ENCODE measurements at regions not wholly inside any gene's neighbourhood (a gene's known extent, or its start where the extent isn't known, plus 50 kb on each side); places are given as distances from the start of the nearest gene placed in this dataset.

- H3K4me3 ChIP-seq (ENCODE audit: low read length): no peak overlapping the region
- H3K4me1 ChIP-seq (ENCODE audit: control insufficient read depth, insufficient read depth, low read length): peaks cover 5% of the 10 kb centered on the region
- Mint-ChIP-seq H3K27ac (no peak overlapping the region), H3K36me3 (ENCODE audit: low read depth) (no peaks in the 10 kb centered on the region), H3K27me3 (ENCODE audit: insufficient read depth) (peaks cover 3% of the 10 kb centered on the region), H3K4me3 (no peak overlapping the region), H3K4me1 (peaks cover 24% of the 10 kb centered on the region), H3K9me3 (no peaks in the 10 kb centered on the region)
- 95 to 100% methylated on average over 3 to 5 of the region's 5 CpGs for WGBS, 2 experiments (ENCODE audit: insufficient coverage in 1 of 2, insufficient read length in 1 of 2)
- H3K27ac ChIP-seq (ENCODE audit: low read depth, low read length): no peak overlapping the region
- H3K36me3 ChIP-seq (ENCODE audit: control insufficient read depth, insufficient read depth, low read length): no peaks in the 10 kb centered on the region
- H3K27me3 ChIP-seq (ENCODE audit: control insufficient read depth, insufficient read depth, low read length, poor library complexity, severe bottlenecking): no peaks in the 10 kb centered on the region
- no peak overlapping the region for H3K9ac ChIP-seq (ENCODE audit: extremely low read depth, low read length, poor library complexity, severe bottlenecking)
- H3K9me3 ChIP-seq (ENCODE audit: control insufficient read depth, low read length): no peaks in the 10 kb centered on the region
- TF ChIP-seq CTCF (conservative IDR thresholded peaks at IDR 0.05): no peak
- no peak for DNase-seq
Measured at GRCh38 chr13:39196965-39197646, 158.8 kb downstream of the NHLRC3 start.

- H3K9me3 ChIP-seq (ENCODE audit: control insufficient read depth, low read length): no peaks in the 10 kb centered on the region
Measured at GRCh38 chr13:39197647-39198007, 159.4 kb downstream of the NHLRC3 start.

GRCh38 chr13:39200249-39200910, 162.1 kb downstream of the NHLRC3 start:
- H3K9me3 ChIP-seq (ENCODE audit: control insufficient read depth, low read length): no peaks in the 10 kb centered on the region
- DNase-seq: no peak
- H3K4me1 ChIP-seq (ENCODE audit: control insufficient read depth, insufficient read depth, low read length): peaks cover 5% of the 10 kb centered on the region
- WGBS, 2 experiments (ENCODE audit: insufficient coverage in 1 of 2, insufficient read length in 1 of 2): 89 to 94% methylated on average over 3 to 4 of the region's 4 CpGs
- no peak overlapping the region for H3K9ac ChIP-seq (ENCODE audit: extremely low read depth, low read length, poor library complexity, severe bottlenecking)
- Mint-ChIP-seq H3K27me3 (ENCODE audit: insufficient read depth) (peaks cover 3% of the 10 kb centered on the region), H3K4me3 (no peak overlapping the region), H3K4me1 (peaks cover 24% of the 10 kb centered on the region), H3K9me3 (no peaks in the 10 kb centered on the region), H3K36me3 (ENCODE audit: low read depth) (no peaks in the 10 kb centered on the region), H3K27ac (no peak overlapping the region)
- H3K36me3 ChIP-seq (ENCODE audit: control insufficient read depth, insufficient read depth, low read length): no peaks in the 10 kb centered on the region
- no peak for TF ChIP-seq CTCF (conservative IDR thresholded peaks at IDR 0.05)
- no peak overlapping the region for H3K4me3 ChIP-seq (ENCODE audit: low read length)
- no peak overlapping the region for H3K27ac ChIP-seq (ENCODE audit: low read depth, low read length)
- H3K27me3 ChIP-seq (ENCODE audit: control insufficient read depth, insufficient read depth, low read length, poor library complexity, severe bottlenecking): no peaks in the 10 kb centered on the region

More at GRCh38 chr13:39197647-39198007, 159.4 kb downstream of the NHLRC3 start:
- Histone ChIP-seq H3K27ac (ENCODE audit: low read depth, low read length) (no peak overlapping the region), H3K4me3 (ENCODE audit: low read length) (no peak overlapping the region), H3K9ac (ENCODE audit: extremely low read depth, low read length, poor library complexity, severe bottlenecking) (no peak overlapping the region), H3K4me1 (ENCODE audit: control insufficient read depth, insufficient read depth, low read length) (peaks cover 5% of the 10 kb centered on the region), H3K36me3 (ENCODE audit: control insufficient read depth, insufficient read depth, low read length) (no peaks in the 10 kb centered on the region), H3K27me3 (ENCODE audit: control insufficient read depth, insufficient read depth, low read length, poor library complexity, severe bottlenecking) (no peaks in the 10 kb centered on the region)
- no peak for TF ChIP-seq CTCF (conservative IDR thresholded peaks at IDR 0.05)
- DNase-seq: no peak
- Mint-ChIP-seq H3K4me3 (no peak overlapping the region), H3K27me3 (ENCODE audit: insufficient read depth) (peaks cover 3% of the 10 kb centered on the region), H3K27ac (no peak overlapping the region), H3K4me1 (peaks cover 24% of the 10 kb centered on the region), H3K9me3 (no peaks in the 10 kb centered on the region), H3K36me3 (ENCODE audit: low read depth) (no peaks in the 10 kb centered on the region)
